Dedifferentiated amniotic fluid mesenchymal stem cell (primary cell): ENCODE measurements at regions not wholly inside any gene's neighbourhood (a gene's known extent, or its start where the extent isn't known, plus 50 kb on each side); places are given as distances from the start of the nearest gene placed in this dataset.
A peak's percentile ranks its signal among the peaks of the same experiment; 100 is the strongest.
"Not testable (repeated sequence)": the region's sequence is repeated elsewhere in the genome, so short reads cannot be mapped to it uniquely, and the experiment has no call there.

Experiments used
- DNase-seq: peaks from one replicate; pipeline ENCODE4 v3.0.0-alpha.2; 2016; ENCODE audit errors: extremely low spot score

- peak; percentile 55 for DNase-seq
Measured at GRCh38 chr7:69476416-69476815, 121.9 kb upstream of the AUTS2 start.

GRCh38 chr7:69482676-69483075 lies 115.6 kb upstream of the AUTS2 start:
- no peak for DNase-seq

GRCh38 chr7:69489533-69489932 lies 108.7 kb upstream of the AUTS2 start:
- DNase-seq, result no peak

GRCh38 chr7:69498671-69499070 lies 99.6 kb upstream of the AUTS2 start:
- no peak for DNase-seq

GRCh38 chr7:69502358-69502757 lies 95.9 kb upstream of the AUTS2 start:
- no peak for DNase-seq

- DNase-seq, result no peak
Measured at GRCh38 chr7:69504733-69505420, 93.4 kb upstream of the AUTS2 start.

GRCh38 chr7:69508736-69509135 lies 89.5 kb upstream of the AUTS2 start:
- no peak for DNase-seq

GRCh38 chr7:69510114-69510513 lies 88.2 kb upstream of the AUTS2 start:
- DNase-seq, result no peak

GRCh38 chr7:69515495-69516212 lies 82.6 kb upstream of the AUTS2 start:
- DNase-seq, result no peak

- no peak for DNase-seq
Measured at GRCh38 chr7:69516238-69516820, 81.9 kb upstream of the AUTS2 start.

GRCh38 chr7:69517985-69518704 lies 80.1 kb upstream of the AUTS2 start:
- DNase-seq, result no peak

- DNase-seq, result no peak
Measured at GRCh38 chr7:69518705-69519077, 79.6 kb upstream of the AUTS2 start.

- DNase-seq, result no peak
Measured at GRCh38 chr7:69526570-69526969, 71.7 kb upstream of the AUTS2 start.

- DNase-seq, result no peak
Measured at GRCh38 chr7:69527706-69528105, 70.6 kb upstream of the AUTS2 start.

GRCh38 chr7:69531050-69531449 lies 67.2 kb upstream of the AUTS2 start:
- DNase-seq, result no peak

- no peak for DNase-seq
Measured at GRCh38 chr7:69534461-69535041, 63.7 kb upstream of the AUTS2 start.

- no peak for DNase-seq
Measured at GRCh38 chr7:69537691-69538090, 60.6 kb upstream of the AUTS2 start.

GRCh38 chr7:69539531-69539930 lies 58.7 kb upstream of the AUTS2 start:
- no peak for DNase-seq

- no peak for DNase-seq
Measured at GRCh38 chr7:69540287-69540686, 58.0 kb upstream of the AUTS2 start.

- not testable (repeated sequence) for DNase-seq
Measured at GRCh38 chr7:69541779-69542432, 56.4 kb upstream of the AUTS2 start.

- no peak for DNase-seq
Measured at GRCh38 chr7:69545175-69545574, 53.1 kb upstream of the AUTS2 start.
